Activated CD4-positive, CD25-positive, alpha-beta regulatory T cell treated with anti-CD3 and anti-CD28 coated beads, Interleukin-2, amount 50 U/mL, for 24 hours (primary cell): ENCODE measurements at regions not wholly inside any gene's neighbourhood (a gene's known extent, or its start where the extent isn't known, plus 50 kb on each side); places are given as distances from the start of the nearest gene placed in this dataset.

Experiments used
- ATAC-seq, 2 donors: fragments of 150-1000 bp; cut with Tn5 transposase; one replicate each; pipeline ENCODE4 v1.10.0; 2021; ENCODE audit warnings: mild to moderate bottlenecking in 1 of 2, moderate library complexity in 1 of 2

GRCh38 chr19:29400917-29401711 lies 124.7 kb upstream of the VSTM2B start:
- ATAC-seq, result no peak

- no peak for ATAC-seq
Observed at GRCh38 chr19:29401712-29402421, 123.9 kb upstream of the VSTM2B start.

GRCh38 chr19:29402563-29402962 lies 123.2 kb upstream of the VSTM2B start:
- ATAC-seq, result no peak

GRCh38 chr19:29404015-29404414 lies 121.8 kb upstream of the VSTM2B start:
- no peak for ATAC-seq

GRCh38 chr19:29404951-29405727 lies 120.7 kb upstream of the VSTM2B start:
- no peak for ATAC-seq

- ATAC-seq, result no peak
Observed at GRCh38 chr19:29405728-29405995, 120.1 kb upstream of the VSTM2B start.

- no peak for ATAC-seq
Observed at GRCh38 chr19:29409076-29409862, 116.5 kb upstream of the VSTM2B start.

- no peak for ATAC-seq
Observed at GRCh38 chr19:29410601-29411000, 115.2 kb upstream of the VSTM2B start.

GRCh38 chr19:29411113-29411581 lies 114.6 kb upstream of the VSTM2B start:
- ATAC-seq, result no peak

- ATAC-seq, result no peak
Observed at GRCh38 chr19:29413435-29413834, 112.4 kb upstream of the VSTM2B start.

GRCh38 chr19:29415507-29415906 lies 110.3 kb upstream of the VSTM2B start:
- ATAC-seq, result no peak

GRCh38 chr19:29417048-29417447 lies 108.7 kb upstream of the VSTM2B start:
- no peak for ATAC-seq

GRCh38 chr19:29418201-29418600 lies 107.6 kb upstream of the VSTM2B start:
- no peak for ATAC-seq

- ATAC-seq, result no peak
Observed at GRCh38 chr19:29420065-29420464, 105.7 kb upstream of the VSTM2B start.

GRCh38 chr19:29420482-29421195 lies 105.2 kb upstream of the VSTM2B start:
- ATAC-seq, result no peak

- ATAC-seq, result no peak
Observed at GRCh38 chr19:29421196-29421545, 104.6 kb upstream of the VSTM2B start.

- no peak for ATAC-seq
Observed at GRCh38 chr19:29422047-29422446, 103.7 kb upstream of the VSTM2B start.

GRCh38 chr19:29422486-29423085 lies 103.2 kb upstream of the VSTM2B start:
- ATAC-seq, result no peak

- no peak for ATAC-seq
Observed at GRCh38 chr19:29428071-29428470, 97.7 kb upstream of the VSTM2B start.

GRCh38 chr19:29429021-29429420 lies 96.8 kb upstream of the VSTM2B start:
- ATAC-seq, result no peak

- no peak for ATAC-seq
Observed at GRCh38 chr19:29429581-29429980, 96.2 kb upstream of the VSTM2B start.

- ATAC-seq, result no peak
Observed at GRCh38 chr19:29431332-29431731, 94.5 kb upstream of the VSTM2B start.
